ENCODE measurements at regions not wholly inside any gene's neighbourhood (a gene's known extent, or its start where the extent isn't known, plus 50 kb on each side); places are given as distances from the start of the nearest gene placed in this dataset.

DNA sequence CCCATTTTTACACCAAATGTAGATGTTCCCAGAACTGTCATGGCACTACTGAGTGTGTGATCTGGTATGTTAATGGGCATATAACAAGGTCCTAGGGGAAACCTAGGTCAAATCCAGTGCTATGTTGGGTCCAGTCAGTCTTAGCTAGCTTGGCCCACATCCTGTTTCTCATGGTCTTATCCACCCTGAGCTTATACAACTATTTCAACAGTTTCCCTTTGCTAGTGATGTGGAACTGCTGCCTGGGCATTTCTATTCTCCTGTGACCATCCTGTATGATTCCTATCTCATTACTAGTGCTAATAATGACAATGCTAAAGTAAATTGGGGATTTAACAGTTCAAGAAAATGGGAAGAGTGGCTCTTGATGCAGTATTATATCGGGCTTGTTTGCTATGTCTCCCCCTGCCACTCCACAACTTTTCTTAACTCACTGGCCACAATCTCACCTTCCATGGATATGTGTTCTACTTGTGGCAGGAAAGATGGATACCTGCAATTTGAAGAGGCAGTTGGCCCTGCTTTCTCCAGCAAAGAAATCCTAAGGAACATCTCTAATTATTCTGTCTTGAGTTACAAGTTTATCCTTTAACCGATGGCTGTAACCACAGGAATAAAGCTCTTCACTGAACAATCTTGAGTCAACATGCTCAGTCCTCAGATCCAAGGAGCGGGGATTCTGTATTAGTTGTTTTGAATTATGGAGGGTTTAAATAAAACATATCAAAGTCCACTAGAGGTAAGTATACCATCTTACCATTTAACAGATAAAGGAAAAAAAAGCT lies 707.8 kb downstream of the XPNPEP1 start (continued):
- TF ChIP-seq, protein P1, sequence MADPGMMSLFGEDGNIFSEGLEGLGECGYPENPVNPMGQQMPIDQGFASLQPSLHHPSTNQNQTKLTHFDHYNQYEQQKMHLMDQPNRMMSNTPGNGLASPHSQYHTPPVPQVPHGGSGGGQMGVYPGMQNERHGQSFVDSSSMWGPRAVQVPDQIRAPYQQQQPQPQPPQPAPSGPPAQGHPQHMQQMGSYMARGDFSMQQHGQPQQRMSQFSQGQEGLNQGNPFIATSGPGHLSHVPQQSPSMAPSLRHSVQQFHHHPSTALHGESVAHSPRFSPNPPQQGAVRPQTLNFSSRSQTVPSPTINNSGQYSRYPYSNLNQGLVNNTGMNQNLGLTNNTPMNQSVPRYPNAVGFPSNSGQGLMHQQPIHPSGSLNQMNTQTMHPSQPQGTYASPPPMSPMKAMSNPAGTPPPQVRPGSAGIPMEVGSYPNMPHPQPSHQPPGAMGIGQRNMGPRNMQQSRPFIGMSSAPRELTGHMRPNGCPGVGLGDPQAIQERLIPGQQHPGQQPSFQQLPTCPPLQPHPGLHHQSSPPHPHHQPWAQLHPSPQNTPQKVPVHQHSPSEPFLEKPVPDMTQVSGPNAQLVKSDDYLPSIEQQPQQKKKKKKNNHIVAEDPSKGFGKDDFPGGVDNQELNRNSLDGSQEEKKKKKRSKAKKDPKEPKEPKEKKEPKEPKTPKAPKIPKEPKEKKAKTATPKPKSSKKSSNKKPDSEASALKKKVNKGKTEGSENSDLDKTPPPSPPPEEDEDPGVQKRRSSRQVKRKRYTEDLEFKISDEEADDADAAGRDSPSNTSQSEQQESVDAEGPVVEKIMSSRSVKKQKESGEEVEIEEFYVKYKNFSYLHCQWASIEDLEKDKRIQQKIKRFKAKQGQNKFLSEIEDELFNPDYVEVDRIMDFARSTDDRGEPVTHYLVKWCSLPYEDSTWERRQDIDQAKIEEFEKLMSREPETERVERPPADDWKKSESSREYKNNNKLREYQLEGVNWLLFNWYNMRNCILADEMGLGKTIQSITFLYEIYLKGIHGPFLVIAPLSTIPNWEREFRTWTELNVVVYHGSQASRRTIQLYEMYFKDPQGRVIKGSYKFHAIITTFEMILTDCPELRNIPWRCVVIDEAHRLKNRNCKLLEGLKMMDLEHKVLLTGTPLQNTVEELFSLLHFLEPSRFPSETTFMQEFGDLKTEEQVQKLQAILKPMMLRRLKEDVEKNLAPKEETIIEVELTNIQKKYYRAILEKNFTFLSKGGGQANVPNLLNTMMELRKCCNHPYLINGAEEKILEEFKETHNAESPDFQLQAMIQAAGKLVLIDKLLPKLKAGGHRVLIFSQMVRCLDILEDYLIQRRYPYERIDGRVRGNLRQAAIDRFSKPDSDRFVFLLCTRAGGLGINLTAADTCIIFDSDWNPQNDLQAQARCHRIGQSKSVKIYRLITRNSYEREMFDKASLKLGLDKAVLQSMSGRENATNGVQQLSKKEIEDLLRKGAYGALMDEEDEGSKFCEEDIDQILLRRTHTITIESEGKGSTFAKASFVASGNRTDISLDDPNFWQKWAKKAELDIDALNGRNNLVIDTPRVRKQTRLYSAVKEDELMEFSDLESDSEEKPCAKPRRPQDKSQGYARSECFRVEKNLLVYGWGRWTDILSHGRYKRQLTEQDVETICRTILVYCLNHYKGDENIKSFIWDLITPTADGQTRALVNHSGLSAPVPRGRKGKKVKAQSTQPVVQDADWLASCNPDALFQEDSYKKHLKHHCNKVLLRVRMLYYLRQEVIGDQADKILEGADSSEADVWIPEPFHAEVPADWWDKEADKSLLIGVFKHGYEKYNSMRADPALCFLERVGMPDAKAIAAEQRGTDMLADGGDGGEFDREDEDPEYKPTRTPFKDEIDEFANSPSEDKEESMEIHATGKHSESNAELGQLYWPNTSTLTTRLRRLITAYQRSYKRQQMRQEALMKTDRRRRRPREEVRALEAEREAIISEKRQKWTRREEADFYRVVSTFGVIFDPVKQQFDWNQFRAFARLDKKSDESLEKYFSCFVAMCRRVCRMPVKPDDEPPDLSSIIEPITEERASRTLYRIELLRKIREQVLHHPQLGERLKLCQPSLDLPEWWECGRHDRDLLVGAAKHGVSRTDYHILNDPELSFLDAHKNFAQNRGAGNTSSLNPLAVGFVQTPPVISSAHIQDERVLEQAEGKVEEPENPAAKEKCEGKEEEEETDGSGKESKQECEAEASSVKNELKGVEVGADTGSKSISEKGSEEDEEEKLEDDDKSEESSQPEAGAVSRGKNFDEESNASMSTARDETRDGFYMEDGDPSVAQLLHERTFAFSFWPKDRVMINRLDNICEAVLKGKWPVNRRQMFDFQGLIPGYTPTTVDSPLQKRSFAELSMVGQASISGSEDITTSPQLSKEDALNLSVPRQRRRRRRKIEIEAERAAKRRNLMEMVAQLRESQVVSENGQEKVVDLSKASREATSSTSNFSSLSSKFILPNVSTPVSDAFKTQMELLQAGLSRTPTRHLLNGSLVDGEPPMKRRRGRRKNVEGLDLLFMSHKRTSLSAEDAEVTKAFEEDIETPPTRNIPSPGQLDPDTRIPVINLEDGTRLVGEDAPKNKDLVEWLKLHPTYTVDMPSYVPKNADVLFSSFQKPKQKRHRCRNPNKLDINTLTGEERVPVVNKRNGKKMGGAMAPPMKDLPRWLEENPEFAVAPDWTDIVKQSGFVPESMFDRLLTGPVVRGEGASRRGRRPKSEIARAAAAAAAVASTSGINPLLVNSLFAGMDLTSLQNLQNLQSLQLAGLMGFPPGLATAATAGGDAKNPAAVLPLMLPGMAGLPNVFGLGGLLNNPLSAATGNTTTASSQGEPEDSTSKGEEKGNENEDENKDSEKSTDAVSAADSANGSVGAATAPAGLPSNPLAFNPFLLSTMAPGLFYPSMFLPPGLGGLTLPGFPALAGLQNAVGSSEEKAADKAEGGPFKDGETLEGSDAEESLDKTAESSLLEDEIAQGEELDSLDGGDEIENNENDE (IDR thresholded peaks at IDR 0.05; ENCODE audit: insufficient replicate concordance, low read length), result no peak
- no peak for TF ChIP-seq POU5F1 (IDR thresholded peaks at IDR 0.05; ENCODE audit: low read depth, low read length)
- TF ChIP-seq, protein P2, sequence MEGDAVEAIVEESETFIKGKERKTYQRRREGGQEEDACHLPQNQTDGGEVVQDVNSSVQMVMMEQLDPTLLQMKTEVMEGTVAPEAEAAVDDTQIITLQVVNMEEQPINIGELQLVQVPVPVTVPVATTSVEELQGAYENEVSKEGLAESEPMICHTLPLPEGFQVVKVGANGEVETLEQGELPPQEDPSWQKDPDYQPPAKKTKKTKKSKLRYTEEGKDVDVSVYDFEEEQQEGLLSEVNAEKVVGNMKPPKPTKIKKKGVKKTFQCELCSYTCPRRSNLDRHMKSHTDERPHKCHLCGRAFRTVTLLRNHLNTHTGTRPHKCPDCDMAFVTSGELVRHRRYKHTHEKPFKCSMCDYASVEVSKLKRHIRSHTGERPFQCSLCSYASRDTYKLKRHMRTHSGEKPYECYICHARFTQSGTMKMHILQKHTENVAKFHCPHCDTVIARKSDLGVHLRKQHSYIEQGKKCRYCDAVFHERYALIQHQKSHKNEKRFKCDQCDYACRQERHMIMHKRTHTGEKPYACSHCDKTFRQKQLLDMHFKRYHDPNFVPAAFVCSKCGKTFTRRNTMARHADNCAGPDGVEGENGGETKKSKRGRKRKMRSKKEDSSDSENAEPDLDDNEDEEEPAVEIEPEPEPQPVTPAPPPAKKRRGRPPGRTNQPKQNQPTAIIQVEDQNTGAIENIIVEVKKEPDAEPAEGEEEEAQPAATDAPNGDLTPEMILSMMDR (IDR thresholded peaks at IDR 0.05; ENCODE audit: control extremely low read depth in 1 of 3, insufficient read depth in 1 of 3, low read depth in 1 of 3, low read length in 3 of 3), result no peak
